AG04449 (cell line): ENCODE measurements at regions not wholly inside any gene's neighbourhood (a gene's known extent, or its start where the extent isn't known, plus 50 kb on each side); places are given as distances from the start of the nearest gene placed in this dataset.

ENCODE experiments used
- CTCF ChIA-PET: fragments of 350-600 bp; formaldehyde crosslinking; extraction: SDS; loops from one replicate; lab custom pipeline; 2021; ENCODE audit warnings: antibody characterized with exemption; lab: Yijun Ruan, JAX
- POLR2A ChIA-PET: fragments of 400-600, 350-600 bp; formaldehyde crosslinking; extraction: SDS; loops from one replicate; lab custom pipeline; 2020; ENCODE audit warnings: antibody characterized with exemption, inconsistent platforms; lab: Yijun Ruan, JAX
- DNase-seq: peaks from one replicate; pipeline ENCODE4 v3.0.0-alpha.2; 2010; ENCODE audit warnings: low read depth, low spot score
- H3K4me3 ChIP-seq: 2 replicates; pipeline ENCODE4 v1.5.1; 2011; ENCODE audit warnings: low read depth, mild to moderate bottlenecking, control low read depth, low read length
- TF ChIP-seq, protein P1 (sequence below): IDR thresholded peaks from one replicate; pipeline ENCODE4 v1.5.1; 2011; ENCODE audit warnings: mild to moderate bottlenecking, moderate library complexity, low read length, control low read depth, inconsistent platforms; ENCODE audit not compliant: insufficient read depth; ENCODE audit errors: missing control alignments

DNA sequence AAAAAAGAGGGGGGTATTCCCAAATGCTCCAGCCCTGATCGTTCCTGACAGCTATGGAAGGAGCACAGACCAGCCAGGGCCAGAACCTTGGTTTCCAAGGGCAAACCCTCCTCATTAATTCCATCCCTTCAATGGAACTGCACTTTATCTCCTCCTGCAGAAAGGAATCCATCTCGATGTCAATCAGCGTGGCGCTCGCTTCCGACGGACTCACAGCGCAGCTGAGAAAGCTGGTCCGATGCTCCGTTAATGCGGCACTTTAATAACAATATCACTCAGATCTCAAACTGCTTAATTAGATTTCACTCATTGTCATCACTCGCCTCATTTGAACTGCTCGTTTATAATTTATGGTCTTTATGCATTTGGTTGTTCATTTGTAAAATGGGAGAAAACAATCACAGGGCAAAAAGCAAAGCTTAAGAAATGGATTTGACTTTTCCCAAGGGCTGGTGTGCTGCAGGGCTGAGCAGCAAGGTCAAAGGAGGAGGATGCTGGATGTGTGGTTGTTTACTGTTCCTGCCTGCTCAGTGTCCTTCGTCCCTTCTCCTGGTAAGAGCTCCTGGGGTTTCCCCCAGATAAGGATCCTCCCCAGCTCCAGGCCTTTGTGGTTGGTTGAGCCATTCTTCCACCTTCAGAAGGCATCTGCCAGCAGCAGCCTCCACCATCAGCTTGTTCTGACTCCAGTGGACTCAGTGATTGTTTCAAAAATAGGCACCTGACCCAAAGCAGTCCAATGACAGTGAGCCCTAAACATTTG lies 152.7 kb downstream of the ANKRD60 start:
- DNase-seq = no peak
- CTCF ChIA-PET = interaction anchor here (0.9 to 2.2 kb wide), 4 partner anchors 11 to 104 kb away, joined by 3 to 11 read pairs (median 6); no protein-coding TSS in a partner anchor
- no peak overlapping the region for H3K4me3 ChIP-seq
- TF ChIP-seq, protein P1, sequence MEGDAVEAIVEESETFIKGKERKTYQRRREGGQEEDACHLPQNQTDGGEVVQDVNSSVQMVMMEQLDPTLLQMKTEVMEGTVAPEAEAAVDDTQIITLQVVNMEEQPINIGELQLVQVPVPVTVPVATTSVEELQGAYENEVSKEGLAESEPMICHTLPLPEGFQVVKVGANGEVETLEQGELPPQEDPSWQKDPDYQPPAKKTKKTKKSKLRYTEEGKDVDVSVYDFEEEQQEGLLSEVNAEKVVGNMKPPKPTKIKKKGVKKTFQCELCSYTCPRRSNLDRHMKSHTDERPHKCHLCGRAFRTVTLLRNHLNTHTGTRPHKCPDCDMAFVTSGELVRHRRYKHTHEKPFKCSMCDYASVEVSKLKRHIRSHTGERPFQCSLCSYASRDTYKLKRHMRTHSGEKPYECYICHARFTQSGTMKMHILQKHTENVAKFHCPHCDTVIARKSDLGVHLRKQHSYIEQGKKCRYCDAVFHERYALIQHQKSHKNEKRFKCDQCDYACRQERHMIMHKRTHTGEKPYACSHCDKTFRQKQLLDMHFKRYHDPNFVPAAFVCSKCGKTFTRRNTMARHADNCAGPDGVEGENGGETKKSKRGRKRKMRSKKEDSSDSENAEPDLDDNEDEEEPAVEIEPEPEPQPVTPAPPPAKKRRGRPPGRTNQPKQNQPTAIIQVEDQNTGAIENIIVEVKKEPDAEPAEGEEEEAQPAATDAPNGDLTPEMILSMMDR = no peak
- POLR2A ChIA-PET = interaction anchor here (0.6 to 1.3 kb wide), 2 partner anchors 105 to 128 kb away, joined by 3 to 6 read pairs; no protein-coding TSS in a partner anchor

DNA sequence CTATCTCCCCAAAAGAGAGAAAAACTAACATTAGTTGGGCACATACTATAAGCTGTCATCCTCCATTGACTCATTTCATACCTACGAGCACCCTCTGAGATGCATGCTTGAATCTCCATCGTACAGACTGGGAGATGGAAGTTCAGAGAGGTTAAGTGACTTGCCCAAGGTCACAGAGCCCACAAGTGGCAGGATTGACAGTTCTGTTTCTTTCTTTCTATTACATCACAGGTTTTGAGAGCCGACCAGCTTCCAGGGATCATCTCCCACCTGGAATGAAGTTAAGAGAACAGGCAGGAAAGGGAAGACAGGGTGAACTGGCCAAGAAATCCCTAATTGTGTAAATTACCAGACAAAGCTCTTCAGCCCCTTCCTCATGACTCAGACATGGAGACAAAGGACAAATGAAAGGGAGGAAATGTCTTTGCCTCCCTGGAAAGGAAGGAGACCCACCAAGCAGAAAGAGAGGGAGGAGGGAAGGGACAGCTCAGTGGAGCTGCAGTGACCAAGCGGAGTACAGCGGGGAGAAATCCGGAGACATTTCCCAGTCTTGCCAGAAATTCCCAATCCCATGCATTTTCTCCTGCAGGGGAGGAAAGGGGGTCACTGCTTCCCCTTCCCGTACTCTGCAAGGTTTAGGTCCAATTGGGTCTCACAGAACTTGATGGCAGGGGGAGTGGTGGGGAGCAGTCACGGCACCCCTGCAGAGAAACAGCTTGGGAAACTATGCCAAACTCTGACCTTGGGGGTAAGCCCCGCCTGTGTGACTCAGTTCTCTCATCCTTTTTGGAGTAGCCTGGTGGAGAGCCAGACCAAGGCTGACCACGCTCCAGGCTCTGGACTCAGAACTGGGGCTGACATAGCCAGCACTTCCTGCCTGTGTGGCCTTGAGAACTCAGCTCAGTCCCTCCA lies 154.3 kb downstream of the ANKRD60 start:
- ChIA-PET CTCF (interaction anchor here (1.5 to 2.2 kb wide), 4 partner anchors 10 to 14 kb away, joined by 4 to 11 read pairs (median 5); no protein-coding TSS in a partner anchor), POLR2A (interaction anchor here (1.3 kb wide), 1 partner anchor 126 kb away, joined by 6 read pairs; no protein-coding TSS in a partner anchor)
- TF ChIP-seq, protein P1 = no peak
- H3K4me3 ChIP-seq = no peak overlapping the region
- no peak for DNase-seq

DNA sequence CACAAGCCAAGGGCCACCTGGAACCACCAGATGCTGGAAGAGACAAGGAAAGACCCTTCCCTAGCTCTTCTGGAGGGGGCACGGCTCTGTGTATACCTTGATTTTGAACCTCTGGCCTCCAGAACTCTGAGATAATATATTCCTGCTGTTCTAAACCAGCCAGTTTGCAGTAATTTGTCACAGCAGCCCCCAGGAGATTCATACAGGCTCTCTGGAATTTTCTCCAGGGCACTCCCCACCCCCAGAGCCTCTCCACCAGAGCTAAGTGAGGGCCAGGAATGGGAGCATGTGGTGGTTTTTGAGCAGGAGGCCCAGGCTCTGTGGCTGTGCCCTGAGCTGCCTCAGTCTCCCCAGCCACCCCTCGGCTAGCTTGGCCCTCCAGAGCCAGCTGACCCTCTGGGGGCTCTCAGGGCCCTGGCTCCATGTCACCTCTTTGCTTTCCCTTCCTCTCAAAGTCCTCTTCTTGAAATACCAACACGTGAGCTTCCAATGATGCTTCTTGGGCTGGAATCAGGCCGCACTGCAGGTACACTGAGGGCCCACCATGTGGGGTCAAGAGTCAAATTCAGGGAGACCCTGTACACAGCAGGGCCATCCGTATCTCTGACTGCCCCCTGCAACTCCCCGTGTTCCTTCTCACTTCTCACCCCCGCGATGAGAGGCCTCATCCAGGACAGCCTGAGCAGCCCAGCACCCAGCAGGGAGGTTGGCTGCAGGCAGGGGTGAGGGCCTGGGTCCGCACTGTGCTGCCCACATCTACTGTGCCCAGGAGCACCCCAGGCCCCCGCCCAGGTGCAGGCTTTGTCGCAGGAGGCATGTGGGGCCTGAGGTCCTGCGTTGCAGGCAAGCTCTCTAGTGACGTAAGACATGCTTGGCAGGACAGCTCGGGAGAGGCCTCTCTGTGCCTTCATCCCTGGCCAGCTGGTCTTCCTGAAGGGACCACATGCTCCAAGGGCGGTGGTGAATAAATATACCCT lies 155.5 kb downstream of the ANKRD60 start:
- DNase-seq = no peak
- ChIA-PET POLR2A (no interaction called here), CTCF (interaction anchor here (1.5 to 2.2 kb wide), 3 partner anchors 12 to 16 kb away, joined by 4 to 11 read pairs (median 6); no protein-coding TSS in a partner anchor)
- TF ChIP-seq, protein P1 = no peak
- H3K4me3 ChIP-seq = no peak overlapping the region

DNA sequence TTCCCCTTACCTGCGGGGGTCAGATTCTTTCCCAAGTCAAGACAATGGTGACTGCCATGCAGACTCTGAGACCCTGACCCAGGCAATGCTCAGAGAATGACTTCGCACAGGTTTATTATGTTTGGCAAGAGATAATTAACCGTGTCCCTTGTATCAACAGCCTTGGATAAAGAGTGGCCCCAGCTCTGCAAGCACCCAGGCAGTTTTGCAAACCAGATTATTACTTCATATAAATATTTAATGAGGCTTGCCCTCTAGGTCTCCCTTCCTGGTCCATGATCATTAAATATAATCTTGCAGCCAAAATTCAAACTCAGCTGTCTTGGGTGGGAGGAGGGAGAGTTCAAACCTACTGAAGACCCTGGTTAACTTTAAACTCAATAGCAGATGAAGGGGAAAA lies 156.5 kb downstream of the ANKRD60 start:
- H3K4me3 ChIP-seq = no peak overlapping the region
- POLR2A ChIA-PET = no interaction called here
- CTCF ChIA-PET = interaction anchor here (2.0 kb wide), 1 partner anchor 14 kb away, joined by 4 read pairs; no protein-coding TSS in a partner anchor

DNA sequence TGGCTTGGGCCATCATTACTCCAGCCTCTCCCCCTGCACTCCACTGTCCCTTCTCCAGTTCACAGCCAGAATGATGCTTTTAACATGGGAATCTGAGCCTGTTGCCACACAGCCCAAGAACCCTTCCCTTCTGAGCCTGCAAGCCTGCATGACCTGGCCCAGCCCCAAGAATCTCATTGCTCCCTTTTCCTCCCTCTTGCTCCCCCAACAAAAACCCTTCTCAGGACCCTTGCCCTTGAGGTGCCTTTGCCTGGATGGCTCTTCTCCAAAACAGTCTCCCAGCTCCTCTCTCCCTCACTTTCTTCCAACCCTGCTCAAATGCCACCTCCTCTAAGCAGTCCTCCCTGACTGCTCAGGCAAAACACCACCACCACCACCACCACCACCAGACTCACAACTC lies 157.2 kb downstream of the ANKRD60 start:
- ChIA-PET POLR2A (no interaction called here), CTCF (interaction anchor here (1.1 to 2.0 kb wide), 2 partner anchors 15 to 17 kb away, joined by 4 to 5 read pairs; no protein-coding TSS in a partner anchor)
- TF ChIP-seq, protein P1 = no peak
- no peak overlapping the region for H3K4me3 ChIP-seq
- no peak for DNase-seq

More for the DNA sequence above, 156.5 kb downstream of the ANKRD60 start:
- TF ChIP-seq, protein P1 = no peak
- DNase-seq = no peak
